Fibroblast of skin of right biceps (primary cell): ENCODE measurements at regions not wholly inside any gene's neighbourhood (a gene's known extent, or its start where the extent isn't known, plus 50 kb on each side); places are given as distances from the start of the nearest gene placed in this dataset.
"Not testable (repeated sequence)": the region's sequence is repeated elsewhere in the genome, so short reads cannot be mapped to it uniquely, and the experiment has no call there.

ENCODE experiments used
- DNase-seq: peaks from one replicate; pipeline ENCODE4 v3.0.0-alpha.2; 2013

- peak; percentile 2 for DNase-seq
Observed at GRCh38 chr5:27158171-27158570, 119.8 kb upstream of the CDH9 start.

- peak; percentile 6 for DNase-seq
Observed at GRCh38 chr5:27144456-27144855, 106.1 kb upstream of the CDH9 start.

- peak; percentile 53 for DNase-seq
Observed at GRCh38 chr5:27140831-27141230, 102.4 kb upstream of the CDH9 start.

GRCh38 chr5:27130587-27130986 is 92.2 kb upstream of the CDH9 start:
- DNase-seq = peak; percentile 69

DNA sequence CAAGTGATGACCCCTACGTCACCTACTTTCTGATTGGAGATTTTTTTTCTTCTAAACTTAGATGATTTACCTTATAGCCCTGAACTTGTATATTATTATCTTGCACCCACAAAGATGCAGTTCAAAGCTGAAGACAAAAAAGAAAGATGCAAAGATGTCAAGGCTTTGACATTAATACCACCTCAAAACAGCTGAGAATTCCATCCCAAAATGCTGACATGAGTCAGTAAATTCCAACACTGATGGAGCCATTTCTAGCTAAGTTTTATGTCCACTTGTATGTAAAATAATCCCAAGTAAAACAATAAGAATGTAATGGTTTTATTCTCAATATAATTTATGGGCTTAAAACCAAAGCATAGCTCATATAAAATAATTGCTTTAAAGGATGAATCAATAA is 91.5 kb upstream of the CDH9 start:
- peak; percentile 27 for DNase-seq

DNA sequence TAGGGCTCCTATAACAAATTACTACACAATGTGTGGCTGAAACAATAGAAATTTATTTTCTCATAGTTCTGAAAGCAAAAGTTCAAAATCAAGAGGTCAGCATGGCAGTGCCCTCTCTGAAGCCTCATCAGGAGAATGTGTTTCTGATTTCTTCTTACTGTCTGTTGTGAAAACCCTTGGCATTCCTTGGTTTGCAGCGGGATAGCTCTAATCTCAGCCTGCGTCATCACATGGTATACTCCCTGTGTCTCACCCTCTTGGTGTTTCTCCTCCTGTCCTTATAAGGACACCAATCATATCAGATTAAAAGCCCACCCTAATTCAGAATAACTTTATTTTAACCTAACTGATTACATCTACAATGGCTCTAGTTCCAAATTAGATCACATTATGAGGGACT is 87.5 kb upstream of the CDH9 start:
- peak; percentile 9 for DNase-seq

- peak; percentile 30 for DNase-seq
Observed at GRCh38 chr5:27124590-27124989, 86.2 kb upstream of the CDH9 start.

GRCh38 chr5:27119736-27120321 is 81.4 kb upstream of the CDH9 start:
- DNase-seq = not testable (repeated sequence)

DNA sequence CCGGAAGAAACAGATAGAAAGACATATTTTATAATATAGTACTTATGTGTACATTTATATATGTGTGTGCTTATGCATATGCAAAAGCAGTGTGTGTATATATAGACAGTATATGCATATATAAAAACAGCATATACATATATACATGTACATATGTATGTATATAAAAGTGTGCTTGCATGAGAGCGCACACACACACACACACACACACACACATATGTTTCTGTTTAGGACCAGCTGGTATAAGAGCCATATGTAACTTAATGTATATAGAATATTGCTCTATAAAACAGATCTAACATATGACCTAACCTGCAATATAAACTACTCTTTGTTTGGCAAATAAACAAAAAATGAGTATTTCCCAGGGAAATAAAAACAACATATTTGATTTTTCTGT is 65.1 kb upstream of the CDH9 start:
- DNase-seq = no peak

DNA sequence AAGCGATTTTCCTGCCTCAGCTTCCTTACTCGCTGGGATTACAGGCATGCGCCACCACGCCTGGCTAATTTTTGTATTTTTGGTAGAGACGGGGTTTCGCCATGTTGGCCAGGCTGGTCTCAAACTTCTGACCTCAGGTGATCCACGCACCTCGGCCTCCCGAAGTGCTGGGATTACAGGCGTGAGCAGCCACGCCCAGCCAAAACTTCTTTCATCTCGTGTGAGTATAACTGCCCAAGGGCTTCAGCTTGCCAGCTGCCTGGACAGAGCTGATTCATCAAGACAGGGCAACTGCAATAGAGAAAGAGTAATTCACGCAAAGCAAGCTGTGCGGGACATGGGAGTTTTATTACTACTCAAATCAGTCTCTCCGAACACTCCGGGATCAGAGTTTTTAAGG is 57.4 kb upstream of the CDH9 start:
- not testable (repeated sequence) for DNase-seq

GRCh38 chr5:27093279-27093678 is 54.9 kb upstream of the CDH9 start:
- DNase-seq = peak; percentile 36

DNA sequence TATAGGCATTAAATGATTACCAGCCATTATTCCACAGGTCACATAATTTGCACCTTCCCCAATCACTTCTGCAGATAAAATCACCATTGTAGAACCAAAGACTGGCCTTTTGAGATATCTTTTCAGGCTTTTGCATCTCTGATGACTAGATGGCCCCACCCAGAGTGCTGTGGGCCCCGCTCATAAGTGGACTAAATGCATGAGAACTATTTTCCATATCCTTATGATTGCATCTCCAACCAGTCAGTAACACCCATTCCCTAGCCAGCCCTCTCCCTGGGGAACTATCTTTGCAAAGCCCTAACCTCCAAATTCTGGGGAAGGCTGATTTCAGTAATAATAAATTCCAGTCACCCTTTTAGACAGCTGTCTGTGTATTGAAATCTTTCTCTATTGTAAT is 53.5 kb upstream of the CDH9 start:
- DNase-seq = no peak

DNA sequence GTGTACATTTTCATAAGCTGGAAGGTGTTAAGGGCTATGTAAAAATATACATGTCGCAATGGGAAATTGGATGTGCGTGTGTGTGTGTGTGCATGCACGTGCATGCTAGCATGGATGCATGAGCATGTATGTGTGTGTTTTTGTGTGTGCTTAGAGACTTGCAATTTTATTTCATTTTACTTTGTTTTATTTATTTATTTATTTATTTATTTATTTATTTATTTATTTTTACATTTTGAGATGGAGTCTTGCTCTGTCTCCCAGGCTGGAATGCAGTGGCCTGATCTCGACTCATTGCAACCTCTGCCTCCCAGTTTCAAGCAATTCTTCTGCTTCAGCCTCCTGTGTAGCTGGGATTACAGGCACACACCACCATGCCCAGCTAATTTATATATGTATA is 50.4 kb upstream of the CDH9 start:
- DNase-seq = not testable (repeated sequence)
